ENCODE measurements at regions not wholly inside any gene's neighbourhood (a gene's known extent, or its start where the extent isn't known, plus 50 kb on each side); places are given as distances from the start of the nearest gene placed in this dataset.

DNA sequence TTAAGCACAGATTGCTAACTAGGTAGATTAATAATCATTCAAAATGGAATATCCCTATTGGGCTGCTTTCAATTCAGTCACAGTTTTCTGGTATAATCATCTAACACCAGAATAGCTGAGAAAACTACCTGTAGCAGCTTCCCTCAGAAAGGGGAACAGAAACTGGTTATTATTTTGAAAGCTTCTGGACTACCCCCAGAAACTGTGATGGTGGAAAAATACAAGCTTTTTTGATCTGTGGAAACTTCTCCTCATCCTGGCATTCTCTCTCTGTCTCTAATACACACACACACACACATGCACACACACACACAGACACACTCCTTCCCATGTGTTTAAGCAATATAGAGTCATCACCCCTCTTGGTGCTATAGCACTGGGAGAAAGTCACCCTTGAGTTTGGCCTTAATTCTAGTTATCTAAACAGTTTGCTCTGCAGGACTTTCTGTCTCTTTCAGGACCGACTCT lies 251.5 kb upstream of the LMO3 start:
- Histone ChIP-seq H3K4me1 (no peaks in the 10 kb centered on the region), H3K36me3 (no peaks in the 10 kb centered on the region), H3K27me3 (no peaks in the 10 kb centered on the region), H3K27ac (no peak overlapping the region), H3K4me3 (no peak overlapping the region), H3K9me3 (no peaks in the 10 kb centered on the region)
- no peak for TF ChIP-seq CTCF (IDR thresholded peaks at IDR 0.05)
- intact Hi-C loops (cut with DNase I): no loop called here
- DNase-seq (no peak), ATAC-seq (no peak)
- WGBS, 2 donors: 65 to 67% methylated on average over 1 of the region's 1 CpG

DNA sequence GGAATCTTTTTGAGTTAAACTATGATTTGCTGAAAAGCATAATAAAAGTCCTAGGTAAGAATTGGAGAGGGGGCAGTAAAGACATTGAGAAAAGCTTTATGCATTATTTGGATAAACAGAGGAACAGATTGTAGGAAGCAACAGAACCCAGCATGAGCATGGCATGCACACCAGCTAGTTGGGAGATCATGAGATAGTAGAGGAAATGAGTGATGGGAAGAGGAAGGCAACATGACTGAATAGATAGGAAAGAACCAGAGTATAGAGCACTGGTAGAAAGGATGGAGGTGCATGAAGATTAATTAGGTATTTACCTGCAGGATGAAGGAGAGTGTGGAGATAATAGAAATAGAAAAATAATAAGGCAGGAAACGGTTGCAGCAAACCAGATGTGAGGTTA lies 248.5 kb upstream of the LMO3 start:
- H3K27ac ChIP-seq: no peak overlapping the region
- WGBS, 2 donors: 54 to 83% methylated on average over 1 of the region's 1 CpG
- no peaks in the 10 kb centered on the region for H3K4me1 ChIP-seq
- ATAC-seq (no peak), DNase-seq (no peak)
- intact Hi-C loops (cut with DNase I): no loop called here
- H3K9me3 ChIP-seq: no peaks in the 10 kb centered on the region
- H3K27me3 ChIP-seq: no peaks in the 10 kb centered on the region
- H3K36me3 ChIP-seq: no peaks in the 10 kb centered on the region
- no peak for TF ChIP-seq CTCF (IDR thresholded peaks at IDR 0.05)
- H3K4me3 ChIP-seq: no peak overlapping the region

GRCh38 chr12:16849473-16849872 lies 243.5 kb upstream of the LMO3 start:
- DNase-seq (no peak), ATAC-seq (no peak)
- H3K9me3 ChIP-seq: peaks cover 0 to 13% (median 0%) of the 10 kb centered on the region in 11 donors
- H3K27ac ChIP-seq: no peak overlapping the region
- no peaks in the 10 kb centered on the region for H3K36me3 ChIP-seq
- no peaks in the 10 kb centered on the region for H3K27me3 ChIP-seq
- no peak overlapping the region for H3K4me3 ChIP-seq
- no peaks in the 10 kb centered on the region for H3K4me1 ChIP-seq
- WGBS, 2 donors: 39 to 41% methylated on average over 2 of the region's 2 CpGs
- intact Hi-C loops (cut with DNase I): no loop called here
- no peak for TF ChIP-seq CTCF (IDR thresholded peaks at IDR 0.05)

DNA sequence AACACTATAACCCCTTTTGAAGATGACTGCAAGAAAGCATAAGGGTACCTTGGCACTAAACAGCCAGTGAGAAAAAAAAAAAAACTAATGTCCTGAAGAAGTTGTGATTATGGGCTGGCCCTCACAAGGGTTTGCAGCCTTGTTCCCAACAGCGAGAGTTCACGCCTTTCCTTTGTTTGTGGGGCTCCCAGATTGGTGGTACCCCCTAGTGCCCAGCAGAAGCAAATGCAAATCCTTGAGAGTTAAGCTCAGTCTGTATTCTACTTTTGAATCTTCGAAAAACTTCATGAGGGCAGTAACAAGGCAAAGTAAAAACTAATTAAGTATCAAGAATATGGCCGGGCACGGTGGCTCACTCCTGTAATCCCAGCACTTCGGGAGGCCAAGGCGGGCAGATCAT lies 238.9 kb upstream of the LMO3 start:
- WGBS, 2 donors: 78 to 86% methylated on average over 7 of the region's 7 CpGs
- no peak for DNase-seq
- H3K4me3 ChIP-seq: no peak overlapping the region
- no peaks in the 10 kb centered on the region for H3K27me3 ChIP-seq
- no peak for ATAC-seq
- no peak overlapping the region for H3K27ac ChIP-seq
- no peaks in the 10 kb centered on the region for H3K36me3 ChIP-seq
- intact Hi-C loops (cut with DNase I): loop anchor here in 1 of 10 donors (1.0 kb wide), 1 partner anchor 30 kb away; no protein-coding TSS in a partner anchor
- H3K4me1 ChIP-seq: no peaks in the 10 kb centered on the region
- peaks cover 0 to 17% (median 0%) of the 10 kb centered on the region in 11 donors for H3K9me3 ChIP-seq
- no peak for TF ChIP-seq CTCF (IDR thresholded peaks at IDR 0.05)

All from heart right ventricle (tissue), 16 donors.